CD4-positive, alpha-beta T cell treated with Interleukin-6 at 100 ng/mL for 8 hours (primary cell): ENCODE measurements at regions not wholly inside any gene's neighbourhood (a gene's known extent, or its start where the extent isn't known, plus 50 kb on each side); places are given as distances from the start of the nearest gene placed in this dataset.
"Not testable (repeated sequence)": the region's sequence is repeated elsewhere in the genome, so short reads cannot be mapped to it uniquely, and the experiment has no call there.

Source experiments
- DNase-seq: peaks from one replicate; pipeline ENCODE4 v3.0.0-alpha.2; 2020; ENCODE audit warnings: mixed read lengths, low spot score

GRCh38 chr14:35938770-35939169 lies 112.6 kb downstream of the BRMS1L start:
- DNase-seq = no peak

GRCh38 chr14:35934499-35934898 lies 108.4 kb downstream of the BRMS1L start:
- no peak for DNase-seq

GRCh38 chr14:35932659-35933159 lies 106.6 kb downstream of the BRMS1L start:
- DNase-seq = peak; percentile 37

GRCh38 chr14:35932136-35932535 lies 106.0 kb downstream of the BRMS1L start:
- DNase-seq = no peak

GRCh38 chr14:35931346-35931745 lies 105.2 kb downstream of the BRMS1L start:
- no peak for DNase-seq

GRCh38 chr14:35929186-35929585 lies 103.0 kb downstream of the BRMS1L start:
- DNase-seq = no peak

- DNase-seq = no peak
Observed at GRCh38 chr14:35927727-35928126, 101.6 kb downstream of the BRMS1L start.

- DNase-seq = no peak
Observed at GRCh38 chr14:35925319-35925718, 99.2 kb downstream of the BRMS1L start.

GRCh38 chr14:35922590-35922989 lies 96.5 kb downstream of the BRMS1L start:
- not testable (repeated sequence) for DNase-seq

- DNase-seq = no peak
Observed at GRCh38 chr14:35921745-35922144, 95.6 kb downstream of the BRMS1L start.
